ENCODE measurements at regions not wholly inside any gene's neighbourhood (a gene's known extent, or its start where the extent isn't known, plus 50 kb on each side); places are given as distances from the start of the nearest gene placed in this dataset.
A peak's percentile ranks its signal among the peaks of the same experiment; 100 is the strongest.

- DNase-seq, result peak; percentile 75
These were observed 50.0 kb downstream of the NCOR2 start for GRCh38 chr12:124517260-124518050.

GRCh38 chr12:124516850-124517249 is 50.6 kb downstream of the NCOR2 start:
- DNase-seq, result no peak

- no peak for DNase-seq
These were observed 51.4 kb downstream of the NCOR2 start for GRCh38 chr12:124515981-124516380.

- DNase-seq, result no peak
These were observed 52.1 kb downstream of the NCOR2 start for GRCh38 chr12:124514996-124515932.

GRCh38 chr12:124514145-124514995 is 53.0 kb downstream of the NCOR2 start:
- no peak for DNase-seq

GRCh38 chr12:124513297-124513867 is 54.0 kb downstream of the NCOR2 start:
- DNase-seq, result no peak

GRCh38 chr12:124512667-124513296 is 54.6 kb downstream of the NCOR2 start:
- DNase-seq, result peak; percentile 64

GRCh38 chr12:124511259-124511985 is 56.0 kb downstream of the NCOR2 start:
- no peak for DNase-seq

GRCh38 chr12:124510301-124510970 is 57.0 kb downstream of the NCOR2 start:
- DNase-seq, result peak; percentile 45

- DNase-seq, result no peak
These were observed 57.6 kb downstream of the NCOR2 start for GRCh38 chr12:124509676-124510300.

GRCh38 chr12:124509300-124509675 is 58.1 kb downstream of the NCOR2 start:
- no peak for DNase-seq

- no peak for DNase-seq
These were observed 58.9 kb downstream of the NCOR2 start for GRCh38 chr12:124508381-124509079.

GRCh38 chr12:124507188-124508109 is 60.0 kb downstream of the NCOR2 start:
- DNase-seq, result no peak

- DNase-seq, result peak; percentile 66
These were observed 60.6 kb downstream of the NCOR2 start for GRCh38 chr12:124506832-124507153.

- DNase-seq, result peak; percentile 83
These were observed 61.1 kb downstream of the NCOR2 start for GRCh38 chr12:124506145-124506831.

- no peak for DNase-seq
These were observed 62.2 kb downstream of the NCOR2 start for GRCh38 chr12:124505001-124505818.
